ENCODE measurements at regions not wholly inside any gene's neighbourhood (a gene's known extent, or its start where the extent isn't known, plus 50 kb on each side); places are given as distances from the start of the nearest gene placed in this dataset.

GRCh38 chr7:68700414-68700813 is 897.9 kb upstream of the AUTS2 start:
- Histone ChIP-seq H3K4me3 (ENCODE audit: insufficient read depth, low read length) (no peak overlapping the region), H3K79me2 (ENCODE audit: insufficient read depth, low read length) (no peaks in the 10 kb centered on the region), H4K20me1 (ENCODE audit: insufficient read depth, low read length) (no peaks in the 10 kb centered on the region), H3K4me2 (ENCODE audit: insufficient read depth, low read length) (peak overlapping the region; percentile 36), H3K4me1 (ENCODE audit: insufficient read depth, low read length) (peaks cover 36% of the 10 kb centered on the region), H2AFZ (ENCODE audit: low read length) (no peak overlapping the region), H3K27me3 (ENCODE audit: insufficient read depth, low read length) (no peaks in the 10 kb centered on the region), H3K9me3 (ENCODE audit: low read depth, low read length) (no peaks in the 10 kb centered on the region), H3K27ac (ENCODE audit: low read depth, low read length) (peak overlapping the region; percentile 94), H3K36me3 (ENCODE audit: insufficient read depth, low read length) (no peaks in the 10 kb centered on the region)
- no peak for TF ChIP-seq CTCF (IDR thresholded peaks at IDR 0.05; ENCODE audit: extremely low read depth, low read depth, low read length)
- no peak for DNase-seq (ENCODE audit: insufficient read length, low spot score, missing footprints)

GRCh38 chr7:68706291-68706690 is 892.0 kb upstream of the AUTS2 start:
- Histone ChIP-seq H3K27ac (ENCODE audit: low read depth, low read length) (peak overlapping the region; percentile 71), H3K36me3 (ENCODE audit: insufficient read depth, low read length) (no peaks in the 10 kb centered on the region), H3K27me3 (ENCODE audit: insufficient read depth, low read length) (no peaks in the 10 kb centered on the region), H3K4me3 (ENCODE audit: insufficient read depth, low read length) (no peak overlapping the region), H4K20me1 (ENCODE audit: insufficient read depth, low read length) (no peaks in the 10 kb centered on the region), H3K79me2 (ENCODE audit: insufficient read depth, low read length) (no peaks in the 10 kb centered on the region), H3K4me2 (ENCODE audit: insufficient read depth, low read length) (peak overlapping the region; percentile 46), H3K9me3 (ENCODE audit: low read depth, low read length) (no peaks in the 10 kb centered on the region), H3K4me1 (ENCODE audit: insufficient read depth, low read length) (peaks cover 18% of the 10 kb centered on the region), H2AFZ (ENCODE audit: low read length) (peak overlapping the region; percentile 78)
- TF ChIP-seq CTCF (IDR thresholded peaks at IDR 0.05; ENCODE audit: extremely low read depth, low read depth, low read length): no peak
- peak; percentile 68 for DNase-seq (ENCODE audit: insufficient read length, low spot score, missing footprints)

DNA sequence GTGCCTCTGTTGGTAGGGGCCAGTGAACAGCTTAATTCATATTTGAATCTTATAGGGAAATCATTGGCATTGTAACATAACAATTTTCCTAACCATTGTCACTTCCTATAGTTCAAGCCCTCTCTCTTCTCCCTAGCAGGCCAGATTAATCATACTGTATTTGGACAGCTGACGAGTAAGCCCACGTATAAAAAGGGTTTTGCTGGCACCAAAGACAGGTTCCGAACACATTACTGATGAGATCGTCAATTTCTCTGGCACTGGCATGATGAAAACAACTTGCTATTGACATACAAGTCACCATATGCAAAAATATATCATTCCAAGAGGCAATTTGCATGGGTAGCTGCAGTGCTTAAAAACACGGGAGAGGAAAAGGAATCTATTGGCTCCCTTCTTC is 891.1 kb upstream of the AUTS2 start:
- no peak for DNase-seq (ENCODE audit: insufficient read length, low spot score, missing footprints)
- peak overlapping the region; percentile 71 for H3K27ac ChIP-seq (ENCODE audit: low read depth, low read length)
- no peaks in the 10 kb centered on the region for H3K79me2 ChIP-seq (ENCODE audit: insufficient read depth, low read length)
- H3K4me3 ChIP-seq (ENCODE audit: insufficient read depth, low read length): no peak overlapping the region
- H3K36me3 ChIP-seq (ENCODE audit: insufficient read depth, low read length): no peaks in the 10 kb centered on the region
- peak overlapping the region; percentile 53 for H2AFZ ChIP-seq (ENCODE audit: low read length)
- peaks cover 18% of the 10 kb centered on the region for H3K4me1 ChIP-seq (ENCODE audit: insufficient read depth, low read length)
- H3K27me3 ChIP-seq (ENCODE audit: insufficient read depth, low read length): no peaks in the 10 kb centered on the region
- no peak for TF ChIP-seq CTCF (IDR thresholded peaks at IDR 0.05; ENCODE audit: extremely low read depth, low read depth, low read length)
- no peaks in the 10 kb centered on the region for H4K20me1 ChIP-seq (ENCODE audit: insufficient read depth, low read length)
- H3K9me3 ChIP-seq (ENCODE audit: low read depth, low read length): no peaks in the 10 kb centered on the region
- no peak overlapping the region for H3K4me2 ChIP-seq (ENCODE audit: insufficient read depth, low read length)

GRCh38 chr7:68707958-68708357 is 890.3 kb upstream of the AUTS2 start:
- Histone ChIP-seq H3K27me3 (ENCODE audit: insufficient read depth, low read length) (no peaks in the 10 kb centered on the region), H3K4me3 (ENCODE audit: insufficient read depth, low read length) (no peak overlapping the region), H3K9me3 (ENCODE audit: low read depth, low read length) (no peaks in the 10 kb centered on the region), H3K79me2 (ENCODE audit: insufficient read depth, low read length) (no peaks in the 10 kb centered on the region), H3K4me1 (ENCODE audit: insufficient read depth, low read length) (peaks cover 18% of the 10 kb centered on the region), H3K36me3 (ENCODE audit: insufficient read depth, low read length) (no peaks in the 10 kb centered on the region), H4K20me1 (ENCODE audit: insufficient read depth, low read length) (no peaks in the 10 kb centered on the region), H3K4me2 (ENCODE audit: insufficient read depth, low read length) (no peak overlapping the region), H3K27ac (ENCODE audit: low read depth, low read length) (no peak overlapping the region), H2AFZ (ENCODE audit: low read length) (no peak overlapping the region)
- TF ChIP-seq CTCF (IDR thresholded peaks at IDR 0.05; ENCODE audit: extremely low read depth, low read depth, low read length): no peak
- no peak for DNase-seq (ENCODE audit: insufficient read length, low spot score, missing footprints)

All from osteoblast (primary cell).